ENCODE measurements at regions not wholly inside any gene's neighbourhood (a gene's known extent, or its start where the extent isn't known, plus 50 kb on each side); places are given as distances from the start of the nearest gene placed in this dataset.

- Histone ChIP-seq H2AFZ (ENCODE audit: insufficient read depth, low read depth, low read length, poor library complexity, severe bottlenecking) (no peak overlapping the region), H3K27me3 (ENCODE audit: control insufficient read depth in 2 of 2, insufficient read depth in 2 of 2, low read length in 2 of 2) (no peaks in the 10 kb centered on the region), H4K20me1 (ENCODE audit: insufficient read depth, low read length) (no peaks in the 10 kb centered on the region), H3K4me2 (replicated peaks; ENCODE audit: extremely low read depth, low read length, poor library complexity, severe bottlenecking) (no peak overlapping the region), H3K4me3 (replicated peaks in 1 of 3; ENCODE audit: low read depth in 2 of 3, low read length in 3 of 3) (no peak overlapping the region), H3K36me3 (replicated peaks in 1 of 2; ENCODE audit: control insufficient read depth in 1 of 2, insufficient read depth in 2 of 2, low read length in 2 of 2) (no peaks in the 10 kb centered on the region), H3K4me1 (ENCODE audit: control insufficient read depth in 1 of 2, insufficient read depth in 2 of 2, low read length in 2 of 2) (no peaks in the 10 kb centered on the region), H3K9ac (ENCODE audit: insufficient read depth, low read length, poor library complexity, severe bottlenecking) (no peak overlapping the region), H3K9me3 (replicated peaks in 1 of 2; ENCODE audit: control insufficient read depth in 1 of 2, insufficient read depth in 1 of 2, low read length in 2 of 2) (no peaks in the 10 kb centered on the region), H3K79me2 (ENCODE audit: insufficient read depth, low read length) (no peaks in the 10 kb centered on the region), H3K27ac (ENCODE audit: low read depth in 1 of 2, low read length in 2 of 2) (no peak overlapping the region)
- peaks cover 7 to 10% (median 7%) of the 10 kb centered on the region in 3 donors for H3K27me3 Mint-ChIP-seq (ENCODE audit: low read depth in 3 of 3)
- no peak overlapping the region for H3K27ac Mint-ChIP-seq
- H3K36me3 Mint-ChIP-seq = no peaks in the 10 kb centered on the region
- TF ChIP-seq, protein P1, sequence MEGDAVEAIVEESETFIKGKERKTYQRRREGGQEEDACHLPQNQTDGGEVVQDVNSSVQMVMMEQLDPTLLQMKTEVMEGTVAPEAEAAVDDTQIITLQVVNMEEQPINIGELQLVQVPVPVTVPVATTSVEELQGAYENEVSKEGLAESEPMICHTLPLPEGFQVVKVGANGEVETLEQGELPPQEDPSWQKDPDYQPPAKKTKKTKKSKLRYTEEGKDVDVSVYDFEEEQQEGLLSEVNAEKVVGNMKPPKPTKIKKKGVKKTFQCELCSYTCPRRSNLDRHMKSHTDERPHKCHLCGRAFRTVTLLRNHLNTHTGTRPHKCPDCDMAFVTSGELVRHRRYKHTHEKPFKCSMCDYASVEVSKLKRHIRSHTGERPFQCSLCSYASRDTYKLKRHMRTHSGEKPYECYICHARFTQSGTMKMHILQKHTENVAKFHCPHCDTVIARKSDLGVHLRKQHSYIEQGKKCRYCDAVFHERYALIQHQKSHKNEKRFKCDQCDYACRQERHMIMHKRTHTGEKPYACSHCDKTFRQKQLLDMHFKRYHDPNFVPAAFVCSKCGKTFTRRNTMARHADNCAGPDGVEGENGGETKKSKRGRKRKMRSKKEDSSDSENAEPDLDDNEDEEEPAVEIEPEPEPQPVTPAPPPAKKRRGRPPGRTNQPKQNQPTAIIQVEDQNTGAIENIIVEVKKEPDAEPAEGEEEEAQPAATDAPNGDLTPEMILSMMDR (IDR thresholded peaks at IDR 0.05) = no peak
- no peak overlapping the region for H3K4me3 Mint-ChIP-seq
- no peaks in the 10 kb centered on the region for H3K4me1 Mint-ChIP-seq
- H3K9me3 Mint-ChIP-seq = peaks cover 0 to 2% (median 0%) of the 10 kb centered on the region in 7 donors
- WGBS (ENCODE audit: insufficient coverage) = 93% methylated on average over 2 of the region's 5 CpGs
- DNase-seq = no peak
- intact Hi-C loops (cut with micrococcal nuclease) = no loop called here
Observed at GRCh38 chr2:20553580-20553979, 97.3 kb downstream of the HS1BP3 start.

DNA sequence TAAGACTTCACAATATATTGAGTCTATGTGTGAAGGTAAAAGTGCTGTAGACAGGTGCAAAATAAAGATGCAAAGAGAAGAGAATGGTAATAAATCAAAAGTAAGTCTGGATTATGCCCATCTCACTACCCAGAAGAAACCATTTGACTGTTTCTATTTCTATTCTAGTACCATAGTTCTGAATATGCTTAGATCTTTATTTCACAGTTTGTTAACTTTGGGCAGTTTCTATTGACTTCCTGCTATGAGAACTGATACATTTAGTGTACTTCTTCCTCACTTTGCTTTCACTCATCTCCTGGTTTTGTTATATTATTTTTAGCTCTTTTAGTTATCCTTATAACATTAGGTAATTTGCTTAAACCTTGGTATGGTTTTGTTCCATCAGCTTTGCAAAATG, 94.9 kb downstream of the HS1BP3 start:
- intact Hi-C loops (cut with micrococcal nuclease) = no loop called here
- H2AFZ ChIP-seq (ENCODE audit: insufficient read depth, low read depth, low read length, poor library complexity, severe bottlenecking) = no peak overlapping the region
- H3K4me3 ChIP-seq (replicated peaks in 1 of 3; ENCODE audit: low read depth in 2 of 3, low read length in 3 of 3) = no peak overlapping the region
- H3K27ac ChIP-seq (ENCODE audit: low read depth in 1 of 2, low read length in 2 of 2) = no peak overlapping the region
- no peak for DNase-seq
- no peak overlapping the region for H3K9ac ChIP-seq (ENCODE audit: insufficient read depth, low read length, poor library complexity, severe bottlenecking)
- H4K20me1 ChIP-seq (ENCODE audit: insufficient read depth, low read length) = no peaks in the 10 kb centered on the region
- H3K4me1 ChIP-seq (ENCODE audit: control insufficient read depth in 1 of 2, insufficient read depth in 2 of 2, low read length in 2 of 2) = no peaks in the 10 kb centered on the region
- H3K9me3 ChIP-seq (replicated peaks in 1 of 2; ENCODE audit: control insufficient read depth in 1 of 2, insufficient read depth in 1 of 2, low read length in 2 of 2) = no peaks in the 10 kb centered on the region
- Mint-ChIP-seq H3K4me3 (no peak overlapping the region), H3K9me3 (peaks cover 0 to 2% (median 0%) of the 10 kb centered on the region in 7 donors), H3K4me1 (no peaks in the 10 kb centered on the region), H3K27me3 (ENCODE audit: low read depth in 3 of 3) (peaks cover 7 to 10% (median 7%) of the 10 kb centered on the region in 3 donors), H3K27ac (no peak overlapping the region), H3K36me3 (no peaks in the 10 kb centered on the region)
- no peak overlapping the region for H3K4me2 ChIP-seq (replicated peaks; ENCODE audit: extremely low read depth, low read length, poor library complexity, severe bottlenecking)
- TF ChIP-seq, protein P1 (IDR thresholded peaks at IDR 0.05) = no peak
- no peaks in the 10 kb centered on the region for H3K36me3 ChIP-seq (replicated peaks in 1 of 2; ENCODE audit: control insufficient read depth in 1 of 2, insufficient read depth in 2 of 2, low read length in 2 of 2)
- no peaks in the 10 kb centered on the region for H3K27me3 ChIP-seq (ENCODE audit: control insufficient read depth in 2 of 2, insufficient read depth in 2 of 2, low read length in 2 of 2)
- H3K79me2 ChIP-seq (ENCODE audit: insufficient read depth, low read length) = no peaks in the 10 kb centered on the region
